Jurkat, Clone E6-1 (cell line): ENCODE measurements at regions not wholly inside any gene's neighbourhood (a gene's known extent, or its start where the extent isn't known, plus 50 kb on each side); places are given as distances from the start of the nearest gene placed in this dataset.
A peak's percentile ranks its signal among the peaks of the same experiment; 100 is the strongest.

Experiments used
- DNase-seq: peaks from one replicate; pipeline ENCODE4 v3.0.0-alpha.2; 2011; ENCODE audit warnings: low read depth, low spot score
- H3K4me3 ChIP-seq: 2 replicates; pipeline ENCODE4 v1.5.1; 2011; ENCODE audit warnings: mild to moderate bottlenecking, low read length, control low read depth, moderate library complexity

DNA sequence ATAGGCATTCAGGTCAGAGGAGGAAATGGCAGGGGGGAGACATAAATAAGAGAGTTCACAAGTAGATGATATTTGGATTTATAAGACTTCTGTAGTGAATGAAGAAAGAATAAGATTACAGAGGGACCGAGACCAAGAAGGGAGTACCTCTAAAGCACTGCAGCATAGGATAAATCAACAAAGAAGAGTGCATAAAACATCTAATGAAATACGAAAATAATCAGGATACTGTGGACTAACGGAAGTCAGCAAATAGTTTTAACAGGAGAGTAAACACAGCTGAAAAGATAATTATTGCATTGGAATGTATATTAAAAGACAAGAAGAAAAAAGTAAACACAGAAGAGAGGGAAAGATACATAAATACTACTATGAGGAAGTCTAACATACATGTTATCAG lies 921.9 kb upstream of the PRMT6 start:
- no peak for DNase-seq
- H3K4me3 ChIP-seq, result no peak overlapping the region

DNA sequence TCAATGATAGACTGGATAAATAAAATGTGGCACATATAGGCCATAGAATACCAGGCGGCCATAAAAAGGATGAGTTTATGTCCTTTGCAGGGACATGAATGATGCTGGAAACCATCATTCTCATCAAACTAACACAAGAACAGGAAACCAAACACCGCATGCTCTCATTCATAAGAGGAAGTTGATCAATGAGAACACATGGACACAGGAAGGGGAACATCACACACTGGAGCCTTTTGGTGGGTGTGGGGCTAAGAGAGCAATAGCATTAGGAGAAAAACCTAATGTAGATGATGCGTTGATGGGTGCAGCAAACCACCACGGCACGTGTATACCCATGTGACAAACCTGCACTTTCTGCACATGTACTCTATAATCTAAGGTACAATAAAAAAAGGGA lies 883.4 kb upstream of the PRMT6 start:
- DNase-seq, result no peak
- H3K4me3 ChIP-seq, result no peak overlapping the region

DNA sequence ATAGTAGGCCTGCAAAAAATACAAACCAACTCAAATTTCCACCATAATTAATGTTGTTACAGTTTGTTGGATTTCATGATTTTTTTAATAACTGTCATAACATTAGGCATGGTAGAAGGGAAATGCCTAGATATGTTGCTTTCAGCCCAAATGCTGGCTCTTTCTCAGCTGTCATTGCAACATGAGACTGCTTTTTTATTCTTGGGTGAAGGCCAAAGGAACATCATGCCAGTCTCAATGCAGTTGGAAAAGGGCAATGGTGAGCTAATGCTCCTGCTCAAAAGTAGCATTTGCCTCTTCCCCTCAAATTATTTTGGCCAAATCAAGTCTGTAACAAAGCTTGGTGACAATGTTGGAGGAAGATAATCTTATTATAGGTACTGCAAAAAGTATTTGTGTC lies 877.7 kb upstream of the PRMT6 start:
- no peak overlapping the region for H3K4me3 ChIP-seq
- no peak for DNase-seq

DNA sequence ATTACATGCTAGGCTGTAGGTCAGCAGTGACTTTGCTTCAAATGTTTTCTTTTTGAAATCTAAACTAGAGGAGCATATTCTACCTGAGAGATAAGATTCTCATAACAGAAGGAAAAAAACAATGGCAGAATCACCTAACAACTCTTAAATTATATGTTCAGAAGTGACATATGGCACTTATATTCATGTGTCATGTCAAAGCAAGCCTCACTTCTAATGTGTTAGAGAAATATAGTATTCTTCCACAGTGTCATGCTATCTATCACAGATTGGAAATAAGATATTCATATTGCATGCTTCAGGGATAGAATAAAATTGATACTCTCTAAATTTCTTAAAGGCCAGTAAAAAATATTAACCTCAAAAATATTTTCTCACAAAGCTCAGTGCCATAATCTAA lies 874.6 kb upstream of the PRMT6 start:
- no peak for DNase-seq
- H3K4me3 ChIP-seq, result no peak overlapping the region

DNA sequence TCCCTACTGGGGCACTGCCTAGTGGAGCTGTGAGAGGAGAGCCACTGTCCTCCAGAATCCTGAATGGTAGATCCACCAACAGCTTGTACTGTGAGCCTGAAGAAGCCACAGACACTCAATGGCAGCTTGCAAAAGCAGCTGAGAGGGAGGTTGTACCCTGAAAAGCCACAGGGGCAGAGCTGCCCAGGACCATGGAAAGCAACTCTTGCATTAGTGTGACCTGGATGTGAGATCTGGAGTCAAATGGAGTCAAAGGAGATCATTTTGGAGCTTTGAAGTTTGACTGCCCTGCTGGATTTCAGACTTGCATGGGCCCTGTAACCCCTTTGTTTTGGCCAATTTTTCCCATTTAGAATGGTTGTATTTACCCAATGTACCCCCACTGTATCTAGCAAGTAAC lies 871.4 kb upstream of the PRMT6 start:
- no peak for DNase-seq
- H3K4me3 ChIP-seq, result no peak overlapping the region

DNA sequence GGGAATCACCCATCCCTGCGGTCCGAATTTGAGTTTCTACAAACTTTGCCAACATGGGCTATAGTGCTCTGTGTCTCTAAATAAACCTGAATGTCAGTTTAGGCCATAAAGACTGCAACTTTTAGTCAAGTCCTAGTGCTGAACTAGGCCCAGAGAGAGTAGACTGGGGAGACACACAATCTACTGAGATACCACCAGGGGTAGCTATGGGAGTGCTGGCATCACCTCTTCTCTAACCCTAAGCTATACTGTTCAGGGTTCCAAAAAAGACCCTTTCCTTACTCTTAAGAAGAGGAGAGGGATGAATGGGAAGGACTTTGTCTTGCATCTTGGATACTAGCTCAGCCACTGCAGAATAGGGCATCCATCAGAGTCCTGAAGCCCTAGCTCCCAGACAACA lies 866.7 kb upstream of the PRMT6 start:
- no peak overlapping the region for H3K4me3 ChIP-seq
- DNase-seq, result no peak

DNA sequence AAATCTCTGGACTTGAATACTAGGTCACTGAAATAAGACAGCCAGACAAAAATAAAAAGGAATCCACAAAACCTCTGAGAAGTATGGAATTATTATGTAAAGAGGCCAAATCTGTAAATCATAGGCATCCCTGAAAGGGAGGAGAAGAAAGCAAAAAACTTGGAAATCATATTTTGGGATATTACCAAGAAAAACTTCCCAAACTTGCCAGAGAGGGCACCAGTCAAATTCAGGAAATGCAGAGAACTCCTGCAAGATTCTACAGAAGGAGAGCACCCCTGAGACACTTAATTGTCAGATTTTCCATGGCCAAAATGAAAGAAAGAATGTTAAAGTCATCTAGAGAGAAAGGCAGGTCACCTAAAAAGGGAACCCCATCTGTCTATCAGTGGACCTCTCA lies 862.3 kb upstream of the PRMT6 start:
- no peak overlapping the region for H3K4me3 ChIP-seq
- no peak for DNase-seq

DNA sequence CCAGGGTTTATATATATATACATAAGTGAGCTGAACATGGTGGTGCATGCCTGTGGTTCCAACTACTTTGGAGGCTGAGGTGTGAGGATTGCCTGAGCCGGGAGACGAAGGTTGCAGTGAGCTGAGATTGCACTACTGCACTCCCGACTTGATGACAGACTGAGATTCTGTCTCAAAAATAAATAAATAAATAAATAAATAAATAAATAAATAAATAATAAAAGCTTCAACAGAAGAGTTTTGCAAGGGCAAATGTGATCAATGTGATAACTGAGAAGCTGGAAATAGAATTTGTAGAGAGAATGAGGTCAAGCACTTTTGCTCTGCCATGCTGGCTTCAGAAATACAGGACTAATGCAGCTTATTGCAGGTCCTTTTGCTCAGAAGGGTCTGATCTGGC lies 855.8 kb upstream of the PRMT6 start:
- no peak overlapping the region for H3K4me3 ChIP-seq

DNA sequence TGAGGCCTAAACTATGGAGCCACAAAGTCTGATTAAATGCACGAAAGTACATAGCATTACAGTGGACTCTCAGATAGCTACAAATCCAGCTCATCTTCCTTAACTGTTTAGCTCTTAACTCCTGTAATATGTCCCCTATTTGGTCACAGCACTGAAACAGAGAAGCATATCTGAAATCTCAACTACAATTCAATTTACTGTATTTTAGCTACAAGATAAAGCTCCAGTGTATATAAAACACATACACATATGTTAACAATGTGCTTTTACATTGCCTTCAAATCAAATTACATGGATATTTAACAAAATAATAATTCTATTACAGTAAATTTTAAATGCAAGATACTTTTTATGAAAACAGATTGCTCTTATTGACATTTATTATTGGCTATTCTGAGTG lies 849.3 kb upstream of the PRMT6 start:
- no peak for DNase-seq
- no peak overlapping the region for H3K4me3 ChIP-seq

More for the DNA sequence above, 855.8 kb upstream of the PRMT6 start:
- no peak for DNase-seq

DNA sequence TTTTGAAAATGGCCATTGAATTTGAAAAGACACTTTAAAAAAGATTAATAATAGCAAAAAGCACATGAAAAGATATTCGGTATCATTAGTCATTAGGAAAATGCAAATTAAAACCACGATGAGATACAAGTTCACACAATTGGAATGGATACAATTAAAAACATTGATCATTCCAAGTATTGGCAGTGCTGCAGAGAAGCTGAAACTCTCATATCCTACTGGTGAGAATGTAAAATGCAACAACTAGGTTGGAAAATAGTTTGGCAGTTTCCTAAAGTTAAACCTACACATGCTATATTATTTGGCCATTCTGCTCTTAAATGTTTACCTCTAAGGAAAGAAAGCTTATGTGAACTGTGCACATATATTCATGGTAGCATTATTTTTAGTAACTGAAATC lies 838.7 kb upstream of the PRMT6 start:
- no peak overlapping the region for H3K4me3 ChIP-seq
- DNase-seq, result no peak

DNA sequence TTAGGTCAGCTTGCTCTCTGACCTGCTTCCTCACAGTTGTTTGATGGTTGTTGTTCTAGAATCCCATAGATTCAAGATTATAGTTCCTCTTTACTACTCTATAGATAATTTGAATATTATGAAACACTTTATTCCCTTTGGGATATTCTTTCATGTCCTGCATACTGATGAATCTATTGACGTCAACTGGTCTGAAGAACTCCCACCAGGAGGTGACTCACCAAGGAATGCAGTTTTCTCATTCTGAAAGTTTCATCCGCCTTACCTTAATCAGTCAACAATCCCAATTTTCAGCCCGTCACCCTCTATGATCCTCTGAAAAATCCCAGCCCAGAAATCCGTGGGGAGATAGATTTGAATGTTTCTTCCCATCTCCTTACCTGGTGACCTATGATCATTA lies 834.1 kb upstream of the PRMT6 start:
- no peak for DNase-seq

DNA sequence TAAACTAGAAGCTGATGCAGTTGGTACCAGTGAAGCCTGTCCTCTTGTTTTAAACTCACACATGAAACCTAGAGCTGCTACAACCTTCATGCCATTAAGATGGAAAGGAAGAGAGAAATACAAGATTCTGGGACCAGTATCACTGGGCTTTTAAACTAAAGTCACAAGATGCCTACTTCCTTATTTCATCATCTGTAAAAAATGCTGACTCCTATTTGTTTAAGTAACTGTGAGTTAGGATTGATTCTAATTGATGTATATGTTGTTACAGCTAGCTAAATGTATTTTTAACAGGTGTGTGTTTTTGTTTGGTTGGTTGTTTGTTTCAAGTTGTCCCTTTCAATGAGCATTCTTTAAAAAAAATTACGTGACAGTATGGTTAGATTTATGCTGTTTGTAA lies 833.3 kb upstream of the PRMT6 start:
- H3K4me3 ChIP-seq, result no peak overlapping the region
- DNase-seq, result no peak

More for the DNA sequence above, 834.1 kb upstream of the PRMT6 start:
- H3K4me3 ChIP-seq, result no peak overlapping the region

DNA sequence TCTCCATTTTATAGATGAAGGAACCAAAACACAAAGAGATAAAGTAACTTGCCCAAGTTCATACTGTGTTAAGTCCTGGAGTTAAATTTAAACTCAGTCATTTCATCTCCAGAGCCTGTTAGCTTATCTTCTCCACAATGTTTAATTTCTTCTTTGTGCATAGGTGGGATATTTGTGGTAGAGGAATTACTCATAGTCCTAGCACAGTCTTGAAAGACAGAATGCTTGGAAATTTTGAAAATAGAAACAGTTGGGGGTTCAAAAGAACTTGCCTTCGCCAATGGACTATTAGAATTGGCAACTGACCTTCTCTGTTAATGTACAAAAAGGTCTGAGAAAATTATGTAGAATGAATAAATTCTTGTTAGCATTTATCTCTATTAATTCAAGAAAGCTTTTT lies 832.0 kb upstream of the PRMT6 start:
- no peak for DNase-seq
- H3K4me3 ChIP-seq, result no peak overlapping the region

DNA sequence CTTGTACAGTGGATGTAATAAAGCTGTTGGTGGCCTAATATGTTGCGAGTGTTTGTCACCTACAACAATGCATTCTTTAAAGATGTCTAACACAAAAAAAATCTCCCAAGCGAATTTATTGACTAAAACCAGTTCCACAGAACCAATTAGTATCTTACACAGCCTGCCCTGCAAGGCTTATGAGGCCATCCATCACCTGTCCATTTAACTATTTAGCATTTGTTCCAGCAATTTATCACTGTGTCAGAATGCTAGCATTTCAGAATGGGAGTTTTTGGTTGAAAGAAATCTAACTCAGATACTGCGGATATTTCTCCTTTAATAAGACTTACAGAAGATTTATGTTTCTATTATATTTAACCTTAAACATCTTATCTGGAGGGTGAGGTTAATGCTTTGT lies 831.1 kb upstream of the PRMT6 start:
- no peak overlapping the region for H3K4me3 ChIP-seq
- DNase-seq, result no peak

DNA sequence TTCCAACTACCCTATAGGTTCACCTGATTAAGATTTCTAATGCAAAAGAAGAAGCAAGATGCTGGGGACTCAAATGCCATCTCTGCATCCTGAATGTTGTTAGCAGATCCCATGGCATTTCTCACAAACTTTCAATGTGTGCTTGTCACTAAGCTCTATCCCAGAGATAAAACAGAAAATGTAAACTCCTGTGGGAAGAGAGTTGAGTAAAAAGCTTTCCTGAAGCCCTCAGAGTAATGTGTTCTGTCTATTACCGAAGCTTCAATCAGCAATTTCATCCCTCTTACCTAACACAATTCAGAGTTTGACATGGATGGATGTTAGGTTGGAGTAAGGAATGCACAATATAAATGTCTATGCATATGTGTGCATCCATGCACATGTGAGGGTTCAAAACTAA lies 829.9 kb upstream of the PRMT6 start:
- no peak for DNase-seq
- H3K4me3 ChIP-seq, result no peak overlapping the region

DNA sequence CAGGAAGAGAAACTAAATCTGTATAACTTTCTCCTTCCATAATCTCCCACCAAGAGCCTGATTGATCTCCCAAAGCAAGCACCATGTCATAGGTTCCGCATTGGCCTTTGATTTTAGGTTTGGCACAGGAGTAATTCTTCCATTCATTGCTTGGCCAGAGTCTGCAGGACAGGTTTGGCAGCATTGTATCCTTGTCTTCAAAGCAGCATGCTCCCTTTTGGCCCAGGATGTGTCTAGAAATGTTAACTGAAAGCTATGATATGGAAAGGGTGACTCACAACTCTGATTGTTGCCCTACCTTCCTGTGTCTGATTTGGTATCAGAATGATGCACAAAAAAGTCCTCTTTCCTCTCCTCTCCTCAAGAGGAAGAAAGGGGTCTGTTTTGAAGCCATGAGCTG lies 824.3 kb upstream of the PRMT6 start:
- H3K4me3 ChIP-seq, result no peak overlapping the region
- DNase-seq, result no peak

DNA sequence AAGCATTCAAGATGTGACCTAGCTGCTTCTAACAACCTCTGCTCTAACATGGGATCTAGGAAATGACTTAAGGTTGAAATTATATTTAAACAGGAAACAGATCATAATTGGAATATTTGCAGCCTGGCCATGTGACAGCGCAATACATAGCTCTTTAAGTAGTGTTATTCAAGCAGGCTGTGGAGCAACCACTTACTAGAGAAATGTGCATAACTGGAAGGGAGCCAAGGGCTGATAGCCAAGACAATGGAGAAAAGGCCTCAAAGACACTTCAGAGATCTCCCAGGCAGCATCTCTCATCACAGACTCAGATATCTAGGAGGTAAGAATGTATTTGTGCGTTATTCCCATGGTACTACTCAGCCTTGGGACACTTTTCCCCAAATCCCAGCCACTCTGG lies 823.0 kb upstream of the PRMT6 start:
- no peak for DNase-seq

DNA sequence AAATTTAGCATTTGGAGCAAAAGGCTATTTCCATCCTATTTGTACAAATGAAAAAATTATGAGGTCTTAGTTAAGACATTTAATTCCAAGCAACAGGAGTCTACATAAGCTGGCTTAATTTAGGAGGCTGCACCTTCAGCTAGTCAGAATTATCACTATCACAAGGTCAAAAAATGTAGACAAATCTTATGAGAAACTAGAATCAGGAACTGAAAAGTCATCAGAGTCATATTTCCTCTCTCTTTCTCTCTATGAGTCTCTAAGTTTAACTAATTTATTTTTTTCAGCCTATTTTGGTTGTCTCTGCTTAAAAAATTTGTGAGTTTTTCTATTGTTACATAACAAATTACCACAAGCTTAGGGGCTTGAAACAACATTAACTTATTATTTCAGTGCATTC lies 807.1 kb upstream of the PRMT6 start:
- no peak for DNase-seq
- no peak overlapping the region for H3K4me3 ChIP-seq

More for the DNA sequence above, 823.0 kb upstream of the PRMT6 start:
- no peak overlapping the region for H3K4me3 ChIP-seq

DNA sequence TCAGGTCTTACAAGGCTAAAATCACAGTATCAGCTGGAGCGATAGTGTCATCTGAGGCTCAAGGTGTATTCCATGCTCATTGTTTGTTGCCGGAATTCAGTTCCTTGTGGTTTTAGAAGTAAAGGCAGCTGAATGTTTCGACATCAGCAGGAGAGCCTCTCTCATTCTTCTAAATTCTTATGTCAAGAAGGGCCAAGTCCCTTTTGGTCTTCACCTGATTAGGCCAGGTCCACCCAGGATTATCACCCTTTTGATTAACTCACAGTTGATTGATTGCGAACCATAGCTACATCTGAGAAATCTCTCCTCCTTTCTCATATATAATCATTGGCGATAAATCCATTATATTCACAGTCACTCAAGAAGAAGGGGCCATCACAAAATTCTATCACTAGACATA lies 806.7 kb upstream of the PRMT6 start:
- no peak overlapping the region for H3K4me3 ChIP-seq
- DNase-seq, result no peak

DNA sequence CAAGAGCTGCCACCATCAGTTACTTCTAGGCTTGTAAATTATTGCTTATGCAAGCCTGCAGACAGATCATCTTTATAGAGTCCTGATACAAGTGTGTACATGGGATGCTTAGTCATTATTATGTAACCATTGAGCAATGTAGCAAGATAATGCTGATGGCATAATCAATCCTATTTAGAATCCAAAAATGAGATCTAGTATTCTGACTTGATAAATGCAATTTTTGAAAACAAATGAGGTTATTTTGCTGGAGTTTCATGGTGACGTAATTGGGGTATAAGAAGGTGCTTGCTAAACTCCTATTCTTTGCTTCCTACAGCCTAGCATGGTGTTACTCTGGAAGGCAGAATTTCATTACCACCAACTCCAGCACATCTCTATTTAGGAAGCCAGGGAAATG lies 801.7 kb upstream of the PRMT6 start:
- H3K4me3 ChIP-seq, result no peak overlapping the region
- no peak for DNase-seq

DNA sequence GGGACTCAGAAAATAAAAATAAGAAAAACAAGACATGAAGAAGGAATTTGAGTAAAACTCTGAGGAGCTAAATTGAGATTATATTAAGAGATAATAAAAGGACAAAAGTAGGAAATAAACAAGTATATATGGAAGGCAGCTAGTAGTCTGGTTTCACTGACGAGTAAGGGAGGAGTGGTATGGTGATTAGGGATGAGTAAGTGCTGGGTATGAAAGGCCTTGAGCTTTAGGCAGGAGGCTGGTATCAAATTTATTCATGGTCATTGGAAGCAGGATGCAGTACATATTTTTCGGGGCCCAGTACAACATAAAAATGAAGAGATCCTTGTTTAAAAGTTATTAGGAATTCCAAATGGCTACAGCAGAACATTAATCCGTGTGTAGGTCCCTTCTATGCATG lies 789.7 kb upstream of the PRMT6 start:
- DNase-seq, result no peak
- no peak overlapping the region for H3K4me3 ChIP-seq

DNA sequence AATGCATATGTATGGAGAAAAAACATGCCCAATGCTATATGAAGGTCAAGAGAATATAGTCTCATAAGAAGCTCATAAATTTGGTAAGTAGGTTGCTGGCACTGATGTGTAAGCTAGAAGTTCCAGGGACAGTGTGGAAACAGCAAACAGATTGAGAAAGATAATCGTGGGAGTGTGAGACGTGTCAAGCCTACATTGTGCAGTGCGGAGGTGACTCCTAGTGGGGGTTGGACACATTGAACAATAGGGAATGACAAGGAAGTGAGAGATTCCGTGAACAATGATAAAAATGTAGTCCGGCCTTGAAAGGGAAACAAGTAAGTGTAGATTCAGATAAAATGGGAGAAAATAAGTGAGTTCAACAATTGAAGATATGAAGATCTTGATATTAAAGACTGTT lies 788.4 kb upstream of the PRMT6 start:
- no peak overlapping the region for H3K4me3 ChIP-seq
- peak; percentile 4 for DNase-seq
